Liver (tissue), 7 donors: ENCODE measurements at regions not wholly inside any gene's neighbourhood (a gene's known extent, or its start where the extent isn't known, plus 50 kb on each side); places are given as distances from the start of the nearest gene placed in this dataset.
"Not testable (repeated sequence)": the region's sequence is repeated elsewhere in the genome, so short reads cannot be mapped to it uniquely, and the experiment has no call there.

Experiments used
- DNase-seq: peaks from one replicate; pipeline ENCODE4 v3.0.0-alpha.2; 2017; ENCODE audit warnings: low spot score
- H3K27ac ChIP-seq, 2 donors: one replicate each; pipeline ENCODE4 v1.7.0; 2013; ENCODE audit warnings: inconsistent platforms in 2 of 2, low read length in 2 of 2, control low read depth in 1 of 2, low read depth in 1 of 2, mild to moderate bottlenecking in 1 of 2
- H3K27me3 ChIP-seq, 4 donors: one replicate each; pipeline versions ENCODE4 v1.6.1 to v1.7.0; 2013; ENCODE audit warnings: low read length in 3 of 4, inconsistent platforms in 1 of 4, mild to moderate bottlenecking in 1 of 4, moderate library complexity in 1 of 4; ENCODE audit not compliant: control insufficient read depth in 4 of 4, insufficient read depth in 4 of 4
- H3K36me3 ChIP-seq, 4 donors: one replicate each; pipeline versions ENCODE4 v1.6.1 to v1.7.0; 2013; ENCODE audit warnings: low read length in 3 of 4, mild to moderate bottlenecking in 3 of 4, low read depth in 1 of 4, moderate library complexity in 1 of 4; ENCODE audit not compliant: control insufficient read depth in 4 of 4, insufficient read depth in 3 of 4
- H3K4me1 ChIP-seq, 4 donors: one replicate each; pipeline versions ENCODE4 v1.6.1 to v1.7.0; 2013; ENCODE audit warnings: low read length in 3 of 4, mild to moderate bottlenecking in 3 of 4, moderate library complexity in 1 of 4; ENCODE audit not compliant: control insufficient read depth in 4 of 4, insufficient read depth in 4 of 4
- H3K4me3 ChIP-seq, 3 donors: one replicate each; pipeline versions ENCODE4 v1.6.1 to v1.7.0; 2013; ENCODE audit warnings: low read length in 3 of 3, control low read depth in 1 of 3, low read depth in 1 of 3, mild to moderate bottlenecking in 1 of 3
- H3K9ac ChIP-seq, 2 donors: one replicate each; pipeline ENCODE4 v1.7.0; 2013; ENCODE audit warnings: low read length in 2 of 2, mild to moderate bottlenecking in 2 of 2, moderate library complexity in 2 of 2, control low read depth in 1 of 2, low read depth in 1 of 2
- H3K9me3 ChIP-seq, 4 donors: one replicate each; pipeline versions ENCODE4 v1.6.1 to v1.7.0; 2013; ENCODE audit warnings: low read length in 3 of 4; ENCODE audit not compliant: control insufficient read depth in 4 of 4
- EGR1 ChIP-seq, 2 donors: IDR thresholded peaks; 2 replicates each; pipeline ENCODE4 v1.6.1; 2016 to 2018; ENCODE audit warnings: antibody characterized with exemption in 2 of 2, low read depth in 2 of 2
- FOXA1 ChIP-seq: IDR thresholded peaks from 2 replicates; pipeline ENCODE4 v1.6.1; 2016; ENCODE audit warnings: antibody characterized with exemption
- FOXA2 ChIP-seq: IDR thresholded peaks from 2 replicates; pipeline ENCODE4 v1.6.1; 2016; ENCODE audit warnings: antibody characterized with exemption
- HNF4G ChIP-seq: IDR thresholded peaks from 2 replicates; pipeline ENCODE4 v1.6.1; 2016; ENCODE audit warnings: antibody characterized with exemption
- JUND ChIP-seq, 2 donors: IDR thresholded peaks; 2 replicates each; pipeline ENCODE4 v1.6.1; 2016; ENCODE audit warnings: antibody characterized with exemption in 2 of 2
- NR2F2 ChIP-seq: IDR thresholded peaks from 2 replicates; pipeline ENCODE4 v1.6.1; 2016; ENCODE audit warnings: antibody characterized with exemption
- RAD21 ChIP-seq, 2 donors: IDR thresholded peaks; 2 replicates each; pipeline ENCODE4 v1.6.1; 2016; ENCODE audit warnings: antibody characterized with exemption in 2 of 2, mild to moderate bottlenecking in 2 of 2
- RXRA ChIP-seq, 2 donors: IDR thresholded peaks; 2 replicates each; pipeline ENCODE4 v1.6.1; 2017 to 2018; ENCODE audit warnings: antibody characterized with exemption in 2 of 2, mild to moderate bottlenecking in 1 of 2
- YY1 ChIP-seq: IDR thresholded peaks from 2 replicates; pipeline ENCODE4 v1.6.1; 2016; ENCODE audit warnings: antibody characterized with exemption, mild to moderate bottlenecking
- WGBS: extraction: QIAGEN DNeasy Blood & Tissue Kit; methylation state at CpG from one replicate; pipeline ENCODE4 v1.1.7; 2013; 5-methylcytosine and 5-hydroxymethylcytosine counted together
- TF ChIP-seq, protein P1 (sequence below): IDR thresholded peaks from 2 replicates; pipeline ENCODE4 v1.6.1; 2016; ENCODE audit warnings: antibody characterized with exemption
- TF ChIP-seq, protein P2 (sequence below): IDR thresholded peaks from 2 replicates; pipeline ENCODE4 v1.6.1; 2016; ENCODE audit warnings: antibody characterized with exemption
- TF ChIP-seq, protein P3 (sequence below): IDR thresholded peaks from 2 replicates; pipeline ENCODE4 v1.6.1; 2016; ENCODE audit warnings: antibody characterized with exemption
- TF ChIP-seq, protein P4 (sequence below): IDR thresholded peaks from 2 replicates; pipeline ENCODE4 v1.6.1; 2016; ENCODE audit warnings: antibody characterized with exemption, mild to moderate bottlenecking
- donor health status: healthy.
- donor health status: healthy.
- donor health status: healthy.
- donor health status: healthy.

DNA sequence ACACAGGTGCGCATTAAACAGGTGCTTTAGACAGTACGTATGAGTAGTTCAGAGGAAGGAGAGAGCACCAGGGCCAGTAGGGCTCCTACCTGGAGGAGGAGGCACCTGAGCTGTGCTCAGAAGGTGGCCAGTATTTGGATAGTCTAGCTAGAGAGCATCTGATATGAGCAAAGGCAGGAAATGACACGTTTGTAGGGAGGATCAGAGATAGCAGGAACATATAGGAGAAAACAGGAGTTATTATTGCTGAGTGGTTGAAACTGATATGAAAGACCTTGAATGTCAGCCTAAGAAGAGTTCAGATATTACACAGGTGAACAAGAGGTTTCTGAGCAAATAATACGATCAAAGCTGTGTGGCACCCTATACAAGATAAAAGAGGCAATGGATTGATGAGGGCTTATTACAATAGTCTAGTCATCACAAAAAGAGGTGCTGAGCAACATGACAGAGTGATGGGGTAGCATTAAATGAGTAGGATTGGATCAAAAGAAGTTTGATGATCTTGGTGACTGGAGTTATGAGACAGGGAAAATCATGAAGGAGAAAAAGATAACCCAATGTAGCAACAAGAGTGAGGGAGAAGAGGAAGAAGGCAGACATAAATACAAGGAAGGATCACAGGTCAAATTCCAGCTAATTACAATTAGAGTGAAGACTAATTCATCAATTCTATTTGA is 69.8 kb upstream of the HIVEP1 start:
- no peaks in the 10 kb centered on the region for H3K36me3 ChIP-seq
- no peak overlapping the region for H3K27ac ChIP-seq
- no peak overlapping the region for H3K9ac ChIP-seq
- H3K9me3 ChIP-seq, result no peaks in the 10 kb centered on the region
- peaks cover 0 to 17% (median 8%) of the 10 kb centered on the region in 4 donors for H3K4me1 ChIP-seq
- no peaks in the 10 kb centered on the region for H3K27me3 ChIP-seq
- DNase-seq, result no peak
- TF ChIP-seq, protein P1, sequence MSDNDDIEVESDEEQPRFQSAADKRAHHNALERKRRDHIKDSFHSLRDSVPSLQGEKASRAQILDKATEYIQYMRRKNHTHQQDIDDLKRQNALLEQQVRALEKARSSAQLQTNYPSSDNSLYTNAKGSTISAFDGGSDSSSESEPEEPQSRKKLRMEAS, result no peak
- no peak for TF ChIP-seq RXRA (IDR thresholded peaks at IDR 0.05)
- no peak for TF ChIP-seq YY1
- TF ChIP-seq NR2F2, result no peak
- no peak for TF ChIP-seq FOXA2
- TF ChIP-seq JUND (IDR thresholded peaks at IDR 0.05), result no peak
- TF ChIP-seq, protein P2, sequence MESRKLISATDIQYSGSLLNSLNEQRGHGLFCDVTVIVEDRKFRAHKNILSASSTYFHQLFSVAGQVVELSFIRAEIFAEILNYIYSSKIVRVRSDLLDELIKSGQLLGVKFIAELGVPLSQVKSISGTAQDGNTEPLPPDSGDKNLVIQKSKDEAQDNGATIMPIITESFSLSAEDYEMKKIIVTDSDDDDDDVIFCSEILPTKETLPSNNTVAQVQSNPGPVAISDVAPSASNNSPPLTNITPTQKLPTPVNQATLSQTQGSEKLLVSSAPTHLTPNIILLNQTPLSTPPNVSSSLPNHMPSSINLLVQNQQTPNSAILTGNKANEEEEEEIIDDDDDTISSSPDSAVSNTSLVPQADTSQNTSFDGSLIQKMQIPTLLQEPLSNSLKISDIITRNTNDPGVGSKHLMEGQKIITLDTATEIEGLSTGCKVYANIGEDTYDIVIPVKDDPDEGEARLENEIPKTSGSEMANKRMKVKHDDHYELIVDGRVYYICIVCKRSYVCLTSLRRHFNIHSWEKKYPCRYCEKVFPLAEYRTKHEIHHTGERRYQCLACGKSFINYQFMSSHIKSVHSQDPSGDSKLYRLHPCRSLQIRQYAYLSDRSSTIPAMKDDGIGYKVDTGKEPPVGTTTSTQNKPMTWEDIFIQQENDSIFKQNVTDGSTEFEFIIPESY, result no peak
- TF ChIP-seq EGR1 (IDR thresholded peaks at IDR 0.05; ENCODE audit: low read depth in 2 of 2), result no peak
- TF ChIP-seq RAD21 (IDR thresholded peaks at IDR 0.05), result no peak
- TF ChIP-seq, protein P3, sequence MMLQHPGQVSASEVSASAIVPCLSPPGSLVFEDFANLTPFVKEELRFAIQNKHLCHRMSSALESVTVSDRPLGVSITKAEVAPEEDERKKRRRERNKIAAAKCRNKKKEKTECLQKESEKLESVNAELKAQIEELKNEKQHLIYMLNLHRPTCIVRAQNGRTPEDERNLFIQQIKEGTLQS, result no peak
- no peak for TF ChIP-seq HNF4G
- TF ChIP-seq, protein P4, sequence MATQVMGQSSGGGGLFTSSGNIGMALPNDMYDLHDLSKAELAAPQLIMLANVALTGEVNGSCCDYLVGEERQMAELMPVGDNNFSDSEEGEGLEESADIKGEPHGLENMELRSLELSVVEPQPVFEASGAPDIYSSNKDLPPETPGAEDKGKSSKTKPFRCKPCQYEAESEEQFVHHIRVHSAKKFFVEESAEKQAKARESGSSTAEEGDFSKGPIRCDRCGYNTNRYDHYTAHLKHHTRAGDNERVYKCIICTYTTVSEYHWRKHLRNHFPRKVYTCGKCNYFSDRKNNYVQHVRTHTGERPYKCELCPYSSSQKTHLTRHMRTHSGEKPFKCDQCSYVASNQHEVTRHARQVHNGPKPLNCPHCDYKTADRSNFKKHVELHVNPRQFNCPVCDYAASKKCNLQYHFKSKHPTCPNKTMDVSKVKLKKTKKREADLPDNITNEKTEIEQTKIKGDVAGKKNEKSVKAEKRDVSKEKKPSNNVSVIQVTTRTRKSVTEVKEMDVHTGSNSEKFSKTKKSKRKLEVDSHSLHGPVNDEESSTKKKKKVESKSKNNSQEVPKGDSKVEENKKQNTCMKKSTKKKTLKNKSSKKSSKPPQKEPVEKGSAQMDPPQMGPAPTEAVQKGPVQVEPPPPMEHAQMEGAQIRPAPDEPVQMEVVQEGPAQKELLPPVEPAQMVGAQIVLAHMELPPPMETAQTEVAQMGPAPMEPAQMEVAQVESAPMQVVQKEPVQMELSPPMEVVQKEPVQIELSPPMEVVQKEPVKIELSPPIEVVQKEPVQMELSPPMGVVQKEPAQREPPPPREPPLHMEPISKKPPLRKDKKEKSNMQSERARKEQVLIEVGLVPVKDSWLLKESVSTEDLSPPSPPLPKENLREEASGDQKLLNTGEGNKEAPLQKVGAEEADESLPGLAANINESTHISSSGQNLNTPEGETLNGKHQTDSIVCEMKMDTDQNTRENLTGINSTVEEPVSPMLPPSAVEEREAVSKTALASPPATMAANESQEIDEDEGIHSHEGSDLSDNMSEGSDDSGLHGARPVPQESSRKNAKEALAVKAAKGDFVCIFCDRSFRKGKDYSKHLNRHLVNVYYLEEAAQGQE, result no peak
- no peak for TF ChIP-seq FOXA1
- WGBS, result 81% methylated on average over 4 of the region's 4 CpGs
- no peak overlapping the region for H3K4me3 ChIP-seq

DNA sequence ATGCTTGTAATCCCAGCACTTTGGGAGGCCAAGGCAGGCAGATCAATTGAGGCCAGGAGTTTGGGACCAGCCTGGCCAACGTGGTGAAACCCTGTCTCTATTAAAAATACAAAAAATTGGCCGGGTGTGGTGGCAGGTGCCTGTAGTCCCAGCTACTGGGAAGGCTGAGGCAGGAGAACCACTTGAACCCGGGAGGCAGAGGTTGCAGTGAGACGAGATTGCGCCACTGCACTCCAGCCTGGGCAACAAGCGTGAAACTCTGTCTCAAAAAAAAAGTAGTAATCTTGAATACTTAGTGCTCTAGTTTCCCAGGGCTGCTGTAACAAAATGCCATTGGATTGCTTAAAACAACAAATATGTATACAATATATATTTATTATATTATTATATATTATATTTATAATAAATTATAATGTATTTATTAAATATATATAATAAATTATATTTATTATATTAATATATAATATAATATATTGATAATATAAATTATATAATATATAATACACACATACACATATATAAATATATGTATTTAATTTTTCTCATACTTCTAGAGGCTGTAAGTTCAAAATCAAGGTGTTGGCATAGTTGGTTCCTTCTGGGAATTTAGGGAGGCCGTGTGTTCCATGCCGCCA is 71.5 kb upstream of the HIVEP1 start:
- not testable (repeated sequence) for H3K36me3 ChIP-seq, H3K4me3 ChIP-seq, H3K27ac ChIP-seq, H3K9ac ChIP-seq, DNase-seq, H3K27me3 ChIP-seq, H3K9me3 ChIP-seq
- 88% methylated on average over 8 of the region's 8 CpGs for WGBS
- peaks cover 0 to 17% (median 8%) of the 10 kb centered on the region in 4 donors for H3K4me1 ChIP-seq
